ENCODE measurements at regions not wholly inside any gene's neighbourhood (a gene's known extent, or its start where the extent isn't known, plus 50 kb on each side); places are given as distances from the start of the nearest gene placed in this dataset.

GRCh38 chr16:5681966-5682365 lies 584.4 kb upstream of the EEF2KMT start:
- H3K4me3 ChIP-seq (ENCODE audit: low read length) = no peak overlapping the region
- H3K27me3 ChIP-seq (ENCODE audit: control insufficient read depth, low read length) = no peaks in the 10 kb centered on the region
- H3K9me3 ChIP-seq (ENCODE audit: control insufficient read depth, insufficient read depth, low read length) = no peaks in the 10 kb centered on the region
- no peaks in the 10 kb centered on the region for H3K36me3 ChIP-seq (ENCODE audit: control insufficient read depth, low read length)
- H3K4me2 ChIP-seq (ENCODE audit: low read length) = no peak overlapping the region
- TF ChIP-seq CTCF (IDR thresholded peaks at IDR 0.05; ENCODE audit: low read depth, low read length, poor library complexity, severe bottlenecking) (no peak), EZH2phosphoT487 (IDR thresholded peaks at IDR 0.05; ENCODE audit: borderline replicate concordance, low read length) (no peak)
- H4K20me1 ChIP-seq (ENCODE audit: control insufficient read depth, insufficient read depth, low read depth, low read length) = no peaks in the 10 kb centered on the region
- H3K4me1 ChIP-seq (ENCODE audit: control insufficient read depth, low read length) = no peaks in the 10 kb centered on the region
- no peak overlapping the region for H3K27ac ChIP-seq (ENCODE audit: low read depth, low read length)
- no peaks in the 10 kb centered on the region for H3F3A ChIP-seq (ENCODE audit: control insufficient read depth, insufficient read depth)
- H3K79me2 ChIP-seq (ENCODE audit: control insufficient read depth, low read length) = no peaks in the 10 kb centered on the region
- no peaks in the 10 kb centered on the region for H3K9me2 ChIP-seq (replicated peaks; ENCODE audit: control insufficient read depth, low read length)

GRCh38 chr16:5678371-5678770 lies 580.8 kb upstream of the EEF2KMT start:
- Histone ChIP-seq H3K27me3 (ENCODE audit: control insufficient read depth, low read length) (no peaks in the 10 kb centered on the region), H3K27ac (ENCODE audit: low read depth, low read length) (no peak overlapping the region), H3K4me3 (ENCODE audit: low read length) (no peak overlapping the region), H3K9me2 (replicated peaks; ENCODE audit: control insufficient read depth, low read length) (no peaks in the 10 kb centered on the region), H3F3A (ENCODE audit: control insufficient read depth, insufficient read depth) (no peaks in the 10 kb centered on the region), H4K20me1 (ENCODE audit: control insufficient read depth, insufficient read depth, low read depth, low read length) (no peaks in the 10 kb centered on the region), H3K79me2 (ENCODE audit: control insufficient read depth, low read length) (no peaks in the 10 kb centered on the region), H3K36me3 (ENCODE audit: control insufficient read depth, low read length) (no peaks in the 10 kb centered on the region), H3K4me1 (ENCODE audit: control insufficient read depth, low read length) (no peaks in the 10 kb centered on the region), H3K4me2 (ENCODE audit: low read length) (no peak overlapping the region), H3K9me3 (ENCODE audit: control insufficient read depth, insufficient read depth, low read length) (no peaks in the 10 kb centered on the region)
- TF ChIP-seq EZH2phosphoT487 (IDR thresholded peaks at IDR 0.05; ENCODE audit: borderline replicate concordance, low read length) (no peak), CTCF (IDR thresholded peaks at IDR 0.05; ENCODE audit: low read depth, low read length, poor library complexity, severe bottlenecking) (no peak)

GRCh38 chr16:5671421-5671820 lies 573.8 kb upstream of the EEF2KMT start:
- Histone ChIP-seq H3K79me2 (ENCODE audit: control insufficient read depth, low read length) (no peaks in the 10 kb centered on the region), H3K27me3 (ENCODE audit: control insufficient read depth, low read length) (no peaks in the 10 kb centered on the region), H3K27ac (ENCODE audit: low read depth, low read length) (no peak overlapping the region), H3F3A (ENCODE audit: control insufficient read depth, insufficient read depth) (no peaks in the 10 kb centered on the region), H4K20me1 (ENCODE audit: control insufficient read depth, insufficient read depth, low read depth, low read length) (no peaks in the 10 kb centered on the region), H3K36me3 (ENCODE audit: control insufficient read depth, low read length) (no peaks in the 10 kb centered on the region), H3K4me1 (ENCODE audit: control insufficient read depth, low read length) (no peaks in the 10 kb centered on the region), H3K9me2 (replicated peaks; ENCODE audit: control insufficient read depth, low read length) (no peaks in the 10 kb centered on the region), H3K4me2 (ENCODE audit: low read length) (no peak overlapping the region), H3K4me3 (ENCODE audit: low read length) (no peak overlapping the region), H3K9me3 (ENCODE audit: control insufficient read depth, insufficient read depth, low read length) (no peaks in the 10 kb centered on the region)
- TF ChIP-seq CTCF (IDR thresholded peaks at IDR 0.05; ENCODE audit: low read depth, low read length, poor library complexity, severe bottlenecking) (no peak), EZH2phosphoT487 (IDR thresholded peaks at IDR 0.05; ENCODE audit: borderline replicate concordance, low read length) (no peak)

- Histone ChIP-seq H3K27me3 (ENCODE audit: control insufficient read depth, low read length) (no peaks in the 10 kb centered on the region), H3K36me3 (ENCODE audit: control insufficient read depth, low read length) (no peaks in the 10 kb centered on the region), H3F3A (ENCODE audit: control insufficient read depth, insufficient read depth) (no peaks in the 10 kb centered on the region), H3K4me2 (ENCODE audit: low read length) (no peak overlapping the region), H3K4me1 (ENCODE audit: control insufficient read depth, low read length) (no peaks in the 10 kb centered on the region), H4K20me1 (ENCODE audit: control insufficient read depth, insufficient read depth, low read depth, low read length) (no peaks in the 10 kb centered on the region), H3K4me3 (ENCODE audit: low read length) (no peak overlapping the region), H3K79me2 (ENCODE audit: control insufficient read depth, low read length) (no peaks in the 10 kb centered on the region), H3K9me3 (ENCODE audit: control insufficient read depth, insufficient read depth, low read length) (no peaks in the 10 kb centered on the region), H3K9me2 (replicated peaks; ENCODE audit: control insufficient read depth, low read length) (no peaks in the 10 kb centered on the region), H3K27ac (ENCODE audit: low read depth, low read length) (no peak overlapping the region)
- TF ChIP-seq EZH2phosphoT487 (IDR thresholded peaks at IDR 0.05; ENCODE audit: borderline replicate concordance, low read length) = no peak
- TF ChIP-seq CTCF (IDR thresholded peaks at IDR 0.05; ENCODE audit: low read depth, low read length, poor library complexity, severe bottlenecking) = no peak
These were observed 572.6 kb upstream of the EEF2KMT start for GRCh38 chr16:5670198-5670597.
